ENCODE measurements at regions not wholly inside any gene's neighbourhood (a gene's known extent, or its start where the extent isn't known, plus 50 kb on each side); places are given as distances from the start of the nearest gene placed in this dataset.

DNA sequence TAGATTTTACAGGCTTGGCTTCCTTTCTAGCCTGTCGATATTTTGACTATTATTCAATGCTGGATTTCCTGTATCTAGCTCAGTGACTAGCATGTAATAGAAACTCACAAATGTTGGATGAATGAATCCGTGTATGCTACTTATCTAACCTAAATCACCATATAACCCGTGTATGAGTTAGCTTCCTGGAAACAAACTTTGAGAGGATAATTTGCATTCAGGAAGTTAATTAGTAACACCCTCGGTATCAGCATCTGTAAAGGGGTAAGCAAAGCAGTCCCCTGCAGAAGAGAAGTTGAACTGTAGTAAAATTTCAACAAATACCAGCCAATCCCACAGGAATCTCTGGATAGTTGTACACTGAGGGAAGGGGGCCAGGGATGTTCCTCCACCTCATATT lies 269.4 kb upstream of the LRATD1 start:
- no peaks in the 10 kb centered on the region for H3K36me3 ChIP-seq
- no peak overlapping the region for H3K4me3 ChIP-seq (ENCODE audit: low read depth, low read length)
- no peaks in the 10 kb centered on the region for H3K27me3 ChIP-seq (ENCODE audit: insufficient read depth, low read depth, severe bottlenecking)
- peaks cover 2% of the 10 kb centered on the region for H3K9me3 ChIP-seq (ENCODE audit: severe bottlenecking)
- TF ChIP-seq, protein P1, sequence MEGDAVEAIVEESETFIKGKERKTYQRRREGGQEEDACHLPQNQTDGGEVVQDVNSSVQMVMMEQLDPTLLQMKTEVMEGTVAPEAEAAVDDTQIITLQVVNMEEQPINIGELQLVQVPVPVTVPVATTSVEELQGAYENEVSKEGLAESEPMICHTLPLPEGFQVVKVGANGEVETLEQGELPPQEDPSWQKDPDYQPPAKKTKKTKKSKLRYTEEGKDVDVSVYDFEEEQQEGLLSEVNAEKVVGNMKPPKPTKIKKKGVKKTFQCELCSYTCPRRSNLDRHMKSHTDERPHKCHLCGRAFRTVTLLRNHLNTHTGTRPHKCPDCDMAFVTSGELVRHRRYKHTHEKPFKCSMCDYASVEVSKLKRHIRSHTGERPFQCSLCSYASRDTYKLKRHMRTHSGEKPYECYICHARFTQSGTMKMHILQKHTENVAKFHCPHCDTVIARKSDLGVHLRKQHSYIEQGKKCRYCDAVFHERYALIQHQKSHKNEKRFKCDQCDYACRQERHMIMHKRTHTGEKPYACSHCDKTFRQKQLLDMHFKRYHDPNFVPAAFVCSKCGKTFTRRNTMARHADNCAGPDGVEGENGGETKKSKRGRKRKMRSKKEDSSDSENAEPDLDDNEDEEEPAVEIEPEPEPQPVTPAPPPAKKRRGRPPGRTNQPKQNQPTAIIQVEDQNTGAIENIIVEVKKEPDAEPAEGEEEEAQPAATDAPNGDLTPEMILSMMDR (IDR thresholded peaks at IDR 0.05; ENCODE audit: low read depth, low read length), result no peak
- no peak overlapping the region for H3K27ac ChIP-seq
- DNase-seq, result no peak

DNA sequence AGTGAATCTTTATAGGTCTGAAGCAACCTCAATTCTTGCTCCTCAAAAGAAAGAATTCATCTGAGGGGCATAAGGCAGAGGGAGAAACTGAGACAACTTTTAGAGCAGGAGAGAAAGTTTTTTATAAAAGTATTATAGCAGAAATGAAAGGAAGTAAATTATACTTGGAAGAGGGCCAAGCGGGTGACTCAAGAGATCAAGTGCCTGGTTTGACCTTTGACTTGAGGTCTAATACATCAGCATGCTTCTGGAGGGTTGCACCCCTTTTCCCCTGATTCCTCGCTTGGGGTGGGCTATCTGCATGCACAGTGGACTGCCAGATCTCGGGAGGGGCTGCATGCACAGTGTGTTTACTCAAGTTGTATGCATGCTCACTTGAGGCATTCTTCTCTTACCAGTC lies 268.5 kb upstream of the LRATD1 start:
- TF ChIP-seq, protein P1 (IDR thresholded peaks at IDR 0.05; ENCODE audit: low read depth, low read length), result no peak

DNA sequence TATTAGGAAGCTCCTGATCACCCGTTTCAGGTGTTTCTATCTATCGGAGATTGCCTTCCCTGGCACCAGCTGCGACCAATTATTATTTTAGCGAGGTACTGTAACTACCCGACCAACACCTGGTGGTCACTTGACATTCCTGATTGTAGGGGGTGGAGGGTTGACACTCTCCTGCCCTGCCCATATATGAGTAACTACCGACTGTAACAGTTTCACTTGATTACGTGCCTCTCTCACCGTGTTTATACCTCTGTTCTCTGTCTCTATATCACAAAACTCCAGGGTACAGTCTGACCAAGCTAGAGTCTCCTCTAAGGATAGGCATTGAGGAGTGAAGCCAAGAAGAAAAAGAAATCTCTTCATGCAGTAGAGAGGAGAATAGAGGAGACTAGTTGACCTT lies 268.0 kb upstream of the LRATD1 start:
- Histone ChIP-seq H3K4me3 (ENCODE audit: low read depth, low read length) (no peak overlapping the region), H3K27ac (no peak overlapping the region), H3K9me3 (ENCODE audit: severe bottlenecking) (peaks cover 2% of the 10 kb centered on the region), H3K36me3 (no peaks in the 10 kb centered on the region), H3K27me3 (ENCODE audit: insufficient read depth, low read depth, severe bottlenecking) (no peaks in the 10 kb centered on the region)
- DNase-seq, result no peak
- TF ChIP-seq, protein P1 (IDR thresholded peaks at IDR 0.05; ENCODE audit: low read depth, low read length), result no peak

More for the DNA sequence above, 268.5 kb upstream of the LRATD1 start:
- H3K9me3 ChIP-seq (ENCODE audit: severe bottlenecking), result peaks cover 2% of the 10 kb centered on the region
- H3K36me3 ChIP-seq, result no peaks in the 10 kb centered on the region
- H3K27ac ChIP-seq, result no peak overlapping the region
- DNase-seq, result no peak
- no peaks in the 10 kb centered on the region for H3K27me3 ChIP-seq (ENCODE audit: insufficient read depth, low read depth, severe bottlenecking)
- H3K4me3 ChIP-seq (ENCODE audit: low read depth, low read length), result no peak overlapping the region

DNA sequence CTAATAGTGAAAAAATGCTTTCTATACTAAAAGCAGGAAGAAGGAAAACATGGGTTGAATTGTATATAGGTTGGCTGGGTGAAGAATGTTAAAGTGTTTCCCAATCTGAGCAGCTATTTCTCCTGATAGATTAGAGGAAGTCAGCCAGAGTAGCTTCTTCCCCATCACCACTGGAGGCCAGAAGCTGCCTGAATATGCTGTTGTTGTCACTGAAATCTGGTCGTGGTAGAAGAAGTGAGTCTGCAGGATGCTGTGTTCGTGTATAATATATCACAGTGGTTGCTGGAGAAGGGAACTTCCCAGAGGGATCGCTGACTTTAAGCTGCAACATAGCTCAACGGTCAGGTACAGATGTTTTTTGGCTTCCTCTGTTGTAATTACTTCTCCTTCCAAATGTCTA lies 247.5 kb upstream of the LRATD1 start:
- Histone ChIP-seq H3K27me3 (ENCODE audit: insufficient read depth, low read depth, severe bottlenecking) (no peaks in the 10 kb centered on the region), H3K27ac (no peak overlapping the region), H3K36me3 (no peaks in the 10 kb centered on the region), H3K4me3 (ENCODE audit: low read depth, low read length) (no peak overlapping the region), H3K9me3 (ENCODE audit: severe bottlenecking) (peaks cover 4% of the 10 kb centered on the region)
- TF ChIP-seq, protein P1 (IDR thresholded peaks at IDR 0.05; ENCODE audit: low read depth, low read length), result no peak
- DNase-seq, result no peak

DNA sequence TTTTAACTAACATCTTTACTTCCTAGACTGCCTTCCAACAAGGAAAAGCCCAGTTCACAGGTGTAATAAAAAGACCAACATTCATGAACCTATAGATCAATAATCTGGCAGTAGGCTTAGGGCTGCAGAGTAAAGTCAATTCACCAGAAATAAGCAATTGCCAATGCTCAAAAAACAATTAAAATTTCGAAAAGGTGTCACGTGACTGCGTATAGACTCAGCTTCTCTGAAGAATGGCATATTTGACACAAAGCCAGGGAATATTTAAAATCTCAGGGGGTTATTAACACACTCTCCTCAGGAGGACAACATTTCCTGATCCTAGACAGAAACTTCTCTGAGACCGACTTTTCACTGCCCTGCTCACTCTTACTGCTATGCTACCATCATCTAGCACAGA lies 245.2 kb upstream of the LRATD1 start:
- no peaks in the 10 kb centered on the region for H3K27me3 ChIP-seq (ENCODE audit: insufficient read depth, low read depth, severe bottlenecking)
- DNase-seq, result no peak
- H3K9me3 ChIP-seq (ENCODE audit: severe bottlenecking), result no peaks in the 10 kb centered on the region
- no peaks in the 10 kb centered on the region for H3K36me3 ChIP-seq
- H3K27ac ChIP-seq, result no peak overlapping the region
- TF ChIP-seq, protein P1 (IDR thresholded peaks at IDR 0.05; ENCODE audit: low read depth, low read length), result no peak
- no peak overlapping the region for H3K4me3 ChIP-seq (ENCODE audit: low read depth, low read length)

DNA sequence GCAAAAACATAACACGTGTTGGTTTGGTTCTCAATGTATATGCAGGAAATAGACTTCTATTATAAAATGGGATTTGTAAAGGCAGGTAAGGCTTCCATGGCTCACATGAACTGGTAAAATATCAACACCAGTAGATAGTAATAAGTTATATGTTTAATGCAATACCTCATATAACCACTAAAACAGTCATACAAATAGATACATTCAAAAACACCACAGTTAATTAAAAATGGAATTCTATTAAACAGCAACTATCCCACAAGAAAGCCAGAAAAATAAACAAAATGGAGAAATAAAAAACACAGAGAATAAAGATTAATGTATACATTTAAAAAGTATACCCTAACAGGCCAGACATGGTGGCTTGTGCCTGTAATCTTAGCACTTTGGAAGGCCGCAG lies 243.8 kb upstream of the LRATD1 start:
- TF ChIP-seq, protein P1 (IDR thresholded peaks at IDR 0.05; ENCODE audit: low read depth, low read length), result no peak
- no peak overlapping the region for H3K4me3 ChIP-seq (ENCODE audit: low read depth, low read length)
- no peak for DNase-seq

More for the DNA sequence above, 243.8 kb upstream of the LRATD1 start:
- H3K27me3 ChIP-seq (ENCODE audit: insufficient read depth, low read depth, severe bottlenecking), result no peaks in the 10 kb centered on the region
- no peaks in the 10 kb centered on the region for H3K36me3 ChIP-seq
- H3K27ac ChIP-seq, result no peak overlapping the region
- H3K9me3 ChIP-seq (ENCODE audit: severe bottlenecking), result no peaks in the 10 kb centered on the region
